ENCODE measurements at regions not wholly inside any gene's neighbourhood (a gene's known extent, or its start where the extent isn't known, plus 50 kb on each side); places are given as distances from the start of the nearest gene placed in this dataset.

GRCh38 chr4:176897226-176897625 is 104.5 kb upstream of the VEGFC start:
- ChIA-PET CTCF (interaction anchor here (1.0 kb wide), 1 partner anchor 17 kb away, joined by 3 read pairs; no protein-coding TSS in a partner anchor), POLR2A (no interaction called here)
- Mint-ChIP-seq H3K9me3 (no peaks in the 10 kb centered on the region), H3K36me3 (ENCODE audit: low read depth) (no peaks in the 10 kb centered on the region), H3K4me3 (no peak overlapping the region), H3K27me3 (no peaks in the 10 kb centered on the region), H3K4me1 (ENCODE audit: low read depth) (no peaks in the 10 kb centered on the region), H3K27ac (no peak overlapping the region)
- no peaks in the 10 kb centered on the region for H3K4me1 ChIP-seq (ENCODE audit: insufficient read depth, low read length)
- H3K9me3 ChIP-seq (ENCODE audit: control insufficient read depth in 1 of 2, insufficient read depth in 1 of 2, low read length in 2 of 2), result peaks cover 0 to 4% of the 10 kb centered on the region in 2 experiments
- H3K27ac ChIP-seq (ENCODE audit: low read depth in 1 of 2, low read length in 2 of 2), result no peak overlapping the region
- H3K27me3 ChIP-seq (ENCODE audit: control insufficient read depth in 1 of 2, insufficient read depth in 2 of 2, low read length in 2 of 2), result no peaks in the 10 kb centered on the region
- intact Hi-C loops (cut with DNase I, micrococcal nuclease), result no loop called here
- ATAC-seq (ENCODE audit: poor library complexity), result no peak
- no peak overlapping the region for H3K4me3 ChIP-seq (ENCODE audit: low read length)
- no peak for DNase-seq
- no peak for TF ChIP-seq CTCF (IDR thresholded peaks at IDR 0.05)
- H3K36me3 ChIP-seq (ENCODE audit: insufficient read depth, low read length), result no peaks in the 10 kb centered on the region

GRCh38 chr4:176898791-176899190 is 106.1 kb upstream of the VEGFC start:
- DNase-seq (no peak), ATAC-seq (ENCODE audit: poor library complexity) (no peak)
- Mint-ChIP-seq H3K36me3 (ENCODE audit: low read depth) (no peaks in the 10 kb centered on the region), H3K27me3 (no peaks in the 10 kb centered on the region), H3K4me1 (ENCODE audit: low read depth) (no peaks in the 10 kb centered on the region), H3K4me3 (no peak overlapping the region), H3K27ac (no peak overlapping the region), H3K9me3 (no peaks in the 10 kb centered on the region)
- Histone ChIP-seq H3K9me3 (ENCODE audit: control insufficient read depth in 1 of 2, insufficient read depth in 1 of 2, low read length in 2 of 2) (peaks cover 0 to 4% of the 10 kb centered on the region in 2 experiments), H3K36me3 (ENCODE audit: insufficient read depth, low read length) (no peaks in the 10 kb centered on the region), H3K4me1 (ENCODE audit: insufficient read depth, low read length) (no peaks in the 10 kb centered on the region), H3K27ac (ENCODE audit: low read depth in 1 of 2, low read length in 2 of 2) (no peak overlapping the region), H3K27me3 (ENCODE audit: control insufficient read depth in 1 of 2, insufficient read depth in 2 of 2, low read length in 2 of 2) (no peaks in the 10 kb centered on the region), H3K4me3 (ENCODE audit: low read length) (no peak overlapping the region)
- no peak for TF ChIP-seq CTCF (IDR thresholded peaks at IDR 0.05)
- ChIA-PET POLR2A (no interaction called here), CTCF (no interaction called here)
- intact Hi-C loops (cut with DNase I, micrococcal nuclease), result no loop called here

- Histone ChIP-seq H3K4me3 (ENCODE audit: low read length) (no peak overlapping the region), H3K36me3 (ENCODE audit: insufficient read depth, low read length) (no peaks in the 10 kb centered on the region), H3K9me3 (ENCODE audit: control insufficient read depth in 1 of 2, insufficient read depth in 1 of 2, low read length in 2 of 2) (peaks cover 0 to 4% of the 10 kb centered on the region in 2 experiments), H3K27me3 (ENCODE audit: control insufficient read depth in 1 of 2, insufficient read depth in 2 of 2, low read length in 2 of 2) (no peaks in the 10 kb centered on the region), H3K4me1 (ENCODE audit: insufficient read depth, low read length) (no peaks in the 10 kb centered on the region), H3K27ac (ENCODE audit: low read depth in 1 of 2, low read length in 2 of 2) (no peak overlapping the region)
- DNase-seq, result peak in 1 of 14 experiments; percentile 2
- Mint-ChIP-seq H3K4me3 (no peak overlapping the region), H3K36me3 (ENCODE audit: low read depth) (no peaks in the 10 kb centered on the region), H3K27ac (no peak overlapping the region), H3K4me1 (ENCODE audit: low read depth) (no peaks in the 10 kb centered on the region), H3K27me3 (no peaks in the 10 kb centered on the region), H3K9me3 (no peaks in the 10 kb centered on the region)
- no peak for ATAC-seq (ENCODE audit: poor library complexity)
- ChIA-PET CTCF (no interaction called here), POLR2A (no interaction called here)
- no peak for TF ChIP-seq CTCF (IDR thresholded peaks at IDR 0.05)
- intact Hi-C loops (cut with DNase I, micrococcal nuclease), result no loop called here
Observed at GRCh38 chr4:176902710-176903323, 110.1 kb upstream of the VEGFC start.

Measured in CD4-positive, alpha-beta T cell (primary cell).